ENCODE measurements at regions not wholly inside any gene's neighbourhood (a gene's known extent, or its start where the extent isn't known, plus 50 kb on each side); places are given as distances from the start of the nearest gene placed in this dataset.
"Not testable (repeated sequence)": the region's sequence is repeated elsewhere in the genome, so short reads cannot be mapped to it uniquely, and the experiment has no call there.

GRCh38 chr11:83383838-83384237 is 97.7 kb upstream of the CCDC90B start:
- not testable (repeated sequence) for TF ChIP-seq CTCF, POLR2A (IDR thresholded peaks at IDR 0.05)

Data from body of pancreas (tissue), 4 donors.